Fibroblast of skin of left biceps (primary cell): ENCODE measurements at regions not wholly inside any gene's neighbourhood (a gene's known extent, or its start where the extent isn't known, plus 50 kb on each side); places are given as distances from the start of the nearest gene placed in this dataset.

Experiments
- DNase-seq, 2 experiments: peaks; one replicate each; pipeline ENCODE4 v3.0.0-alpha.2; 2013; ENCODE audit warnings: low read depth in 2 of 2

- DNase-seq: peak in 1 of 2 experiments; percentile 33
Observed at GRCh38 chr4:110959041-110959643, 336.3 kb upstream of the PITX2 start.

- no peak for DNase-seq
Observed at GRCh38 chr4:110961066-110961465, 338.2 kb upstream of the PITX2 start.

- no peak for DNase-seq
Observed at GRCh38 chr4:110962616-110963015, 339.7 kb upstream of the PITX2 start.

- no peak for DNase-seq
Observed at GRCh38 chr4:110963662-110964280, 340.9 kb upstream of the PITX2 start.

GRCh38 chr4:110967936-110968335 lies 345.1 kb upstream of the PITX2 start:
- DNase-seq: no peak

- no peak for DNase-seq
Observed at GRCh38 chr4:110970642-110971041, 347.8 kb upstream of the PITX2 start.

- no peak for DNase-seq
Observed at GRCh38 chr4:110975338-110975737, 352.5 kb upstream of the PITX2 start.

- DNase-seq: no peak
Observed at GRCh38 chr4:110977554-110977953, 354.7 kb upstream of the PITX2 start.

- DNase-seq: no peak
Observed at GRCh38 chr4:110978761-110979160, 355.9 kb upstream of the PITX2 start.

GRCh38 chr4:110982486-110982885 lies 359.6 kb upstream of the PITX2 start:
- no peak for DNase-seq

- DNase-seq: no peak
Observed at GRCh38 chr4:110988722-110989121, 365.8 kb upstream of the PITX2 start.

- no peak for DNase-seq
Observed at GRCh38 chr4:110989125-110989524, 366.2 kb upstream of the PITX2 start.

- DNase-seq: no peak
Observed at GRCh38 chr4:110994781-110995180, 371.9 kb upstream of the PITX2 start.

GRCh38 chr4:110998320-110998719 lies 375.4 kb upstream of the PITX2 start:
- DNase-seq: no peak

GRCh38 chr4:111011458-111011857 lies 388.6 kb upstream of the PITX2 start:
- DNase-seq: no peak

- no peak for DNase-seq
Observed at GRCh38 chr4:111013846-111014245, 391.0 kb upstream of the PITX2 start.

- DNase-seq: no peak
Observed at GRCh38 chr4:111014537-111014936, 391.7 kb upstream of the PITX2 start.

GRCh38 chr4:111016416-111016815 lies 393.5 kb upstream of the PITX2 start:
- DNase-seq: no peak

- no peak for DNase-seq
Observed at GRCh38 chr4:111018216-111018615, 395.3 kb upstream of the PITX2 start.

- DNase-seq: no peak
Observed at GRCh38 chr4:111020476-111020875, 397.6 kb upstream of the PITX2 start.

GRCh38 chr4:111020961-111021360 lies 398.1 kb upstream of the PITX2 start:
- DNase-seq: no peak

GRCh38 chr4:111022758-111023157 lies 399.9 kb upstream of the PITX2 start:
- DNase-seq: no peak

GRCh38 chr4:111027526-111027925 lies 404.6 kb upstream of the PITX2 start:
- peak; percentile 84 to 87 for DNase-seq

- DNase-seq: no peak
Observed at GRCh38 chr4:111028795-111029194, 405.9 kb upstream of the PITX2 start.
